GM18499 (cell line): ENCODE measurements at regions not wholly inside any gene's neighbourhood (a gene's known extent, or its start where the extent isn't known, plus 50 kb on each side); places are given as distances from the start of the nearest gene placed in this dataset.
"Not testable (repeated sequence)": the region's sequence is repeated elsewhere in the genome, so short reads cannot be mapped to it uniquely, and the experiment has no call there.

ENCODE experiments used
- ATAC-seq: cut with Tn5 transposase; IDR thresholded peaks from one replicate; pipeline ENCODE4 v1.9.1; 2021; ENCODE audit warnings: moderate number of reproducible peaks; ENCODE audit not compliant: insufficient read depth, unreplicated experiment

- ATAC-seq, result no peak
Measured at GRCh38 chr6:80543598-80544222, 437.2 kb downstream of the BCKDHB start.

- no peak for ATAC-seq
Measured at GRCh38 chr6:80543151-80543550, 436.7 kb downstream of the BCKDHB start.

GRCh38 chr6:80541886-80542285 lies 435.4 kb downstream of the BCKDHB start:
- ATAC-seq, result no peak

GRCh38 chr6:80541181-80541580 lies 434.7 kb downstream of the BCKDHB start:
- ATAC-seq, result peak; percentile 41

- ATAC-seq, result no peak
Measured at GRCh38 chr6:80540700-80541099, 434.2 kb downstream of the BCKDHB start.

- ATAC-seq, result no peak
Measured at GRCh38 chr6:80537118-80537972, 430.9 kb downstream of the BCKDHB start.

GRCh38 chr6:80535914-80536565 lies 429.6 kb downstream of the BCKDHB start:
- no peak for ATAC-seq

GRCh38 chr6:80531681-80532619 lies 425.5 kb downstream of the BCKDHB start:
- no peak for ATAC-seq

- no peak for ATAC-seq
Measured at GRCh38 chr6:80530103-80530502, 423.6 kb downstream of the BCKDHB start.

GRCh38 chr6:80528115-80528514 lies 421.6 kb downstream of the BCKDHB start:
- no peak for ATAC-seq

- ATAC-seq, result no peak
Measured at GRCh38 chr6:80527552-80528052, 421.1 kb downstream of the BCKDHB start.

- ATAC-seq, result no peak
Measured at GRCh38 chr6:80523531-80523997, 417.1 kb downstream of the BCKDHB start.

- no peak for ATAC-seq
Measured at GRCh38 chr6:80523010-80523409, 416.5 kb downstream of the BCKDHB start.

GRCh38 chr6:80522576-80522975 lies 416.1 kb downstream of the BCKDHB start:
- no peak for ATAC-seq

- no peak for ATAC-seq
Measured at GRCh38 chr6:80519811-80520594, 413.5 kb downstream of the BCKDHB start.

- no peak for ATAC-seq
Measured at GRCh38 chr6:80517525-80517924, 411.1 kb downstream of the BCKDHB start.

GRCh38 chr6:80510521-80510920 lies 404.1 kb downstream of the BCKDHB start:
- ATAC-seq, result not testable (repeated sequence)

- no peak for ATAC-seq
Measured at GRCh38 chr6:80508885-80509630, 402.6 kb downstream of the BCKDHB start.
